ENCODE measurements at regions not wholly inside any gene's neighbourhood (a gene's known extent, or its start where the extent isn't known, plus 50 kb on each side); places are given as distances from the start of the nearest gene placed in this dataset.

DNA sequence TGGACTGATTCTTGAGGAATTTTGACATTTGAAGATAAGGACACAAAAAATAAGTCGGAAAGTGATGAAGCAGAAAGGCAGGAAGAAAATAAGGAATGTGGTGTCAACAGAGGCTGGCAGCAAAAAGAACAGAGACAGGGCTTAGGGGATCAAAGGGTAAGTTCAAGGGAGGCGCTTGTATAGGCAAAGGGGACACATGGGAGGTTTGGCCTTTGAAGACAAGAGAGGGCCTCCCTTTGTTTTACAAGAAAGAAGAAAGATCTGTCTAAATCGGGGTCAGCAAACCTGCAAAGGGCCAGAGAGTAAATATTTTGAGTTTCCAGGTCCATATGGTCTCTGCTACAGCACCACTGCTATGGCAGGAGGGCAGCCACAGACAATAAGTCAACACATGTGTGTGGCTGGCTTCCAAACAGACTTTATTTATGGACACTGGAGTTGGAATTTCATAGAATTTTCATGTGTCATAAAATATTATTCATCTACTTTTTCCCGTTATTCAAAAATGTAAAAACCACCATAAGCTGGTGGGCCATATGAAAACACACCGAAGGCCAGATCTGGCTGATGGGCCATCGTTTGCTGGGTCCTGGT is 112.0 kb upstream of the FBXL7 start:
- DNase-seq (ENCODE audit: low read depth, low spot score) = no peak
- no TSS peak for BruUV-seq (replicated peaks)
- H3K36me3 ChIP-seq (ENCODE audit: control insufficient read depth in 2 of 2, extremely low read depth in 1 of 2, insufficient read depth in 2 of 2, low read length in 2 of 2) = no peaks in the 10 kb centered on the region
- CTCF ChIA-PET = no interaction called here
- no peaks in the 10 kb centered on the region for H3K4me1 ChIP-seq (ENCODE audit: control insufficient read depth, extremely low read depth, insufficient read depth, low read length)
- H2AFZ ChIP-seq (ENCODE audit: low read depth, low read length) = no peak overlapping the region
- no peaks in the 10 kb centered on the region for H3K79me2 ChIP-seq (ENCODE audit: control insufficient read depth, insufficient read depth, low read length)
- TF ChIP-seq EZH2 (IDR thresholded peaks at IDR 0.05; ENCODE audit: borderline replicate concordance, low read depth, low read length, severe bottlenecking) (no peak), MYC (IDR thresholded peaks at IDR 0.05; ENCODE audit: low read depth, low read length) (no peak), JUN (IDR thresholded peaks at IDR 0.05; ENCODE audit: borderline replicate concordance, insufficient read depth, insufficient read length, low read depth) (no peak), POLR2A (IDR thresholded peaks at IDR 0.05; ENCODE audit: low read depth, low read length) (no peak), FOS (IDR thresholded peaks at IDR 0.05; ENCODE audit: borderline replicate concordance, insufficient read depth, low read length) (no peak), GATA2 (IDR thresholded peaks at IDR 0.05; ENCODE audit: insufficient read depth, insufficient read length, low read depth, low read length) (no peak), POLR2AphosphoS5 (IDR thresholded peaks at IDR 0.05; ENCODE audit: insufficient read depth, low read depth, low read length) (no peak)
- TF ChIP-seq, protein P1, sequence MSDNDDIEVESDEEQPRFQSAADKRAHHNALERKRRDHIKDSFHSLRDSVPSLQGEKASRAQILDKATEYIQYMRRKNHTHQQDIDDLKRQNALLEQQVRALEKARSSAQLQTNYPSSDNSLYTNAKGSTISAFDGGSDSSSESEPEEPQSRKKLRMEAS (IDR thresholded peaks at IDR 0.05; ENCODE audit: insufficient read depth, insufficient read length) = no peak
- TF ChIP-seq, protein P2, sequence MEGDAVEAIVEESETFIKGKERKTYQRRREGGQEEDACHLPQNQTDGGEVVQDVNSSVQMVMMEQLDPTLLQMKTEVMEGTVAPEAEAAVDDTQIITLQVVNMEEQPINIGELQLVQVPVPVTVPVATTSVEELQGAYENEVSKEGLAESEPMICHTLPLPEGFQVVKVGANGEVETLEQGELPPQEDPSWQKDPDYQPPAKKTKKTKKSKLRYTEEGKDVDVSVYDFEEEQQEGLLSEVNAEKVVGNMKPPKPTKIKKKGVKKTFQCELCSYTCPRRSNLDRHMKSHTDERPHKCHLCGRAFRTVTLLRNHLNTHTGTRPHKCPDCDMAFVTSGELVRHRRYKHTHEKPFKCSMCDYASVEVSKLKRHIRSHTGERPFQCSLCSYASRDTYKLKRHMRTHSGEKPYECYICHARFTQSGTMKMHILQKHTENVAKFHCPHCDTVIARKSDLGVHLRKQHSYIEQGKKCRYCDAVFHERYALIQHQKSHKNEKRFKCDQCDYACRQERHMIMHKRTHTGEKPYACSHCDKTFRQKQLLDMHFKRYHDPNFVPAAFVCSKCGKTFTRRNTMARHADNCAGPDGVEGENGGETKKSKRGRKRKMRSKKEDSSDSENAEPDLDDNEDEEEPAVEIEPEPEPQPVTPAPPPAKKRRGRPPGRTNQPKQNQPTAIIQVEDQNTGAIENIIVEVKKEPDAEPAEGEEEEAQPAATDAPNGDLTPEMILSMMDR (IDR thresholded peaks at IDR 0.05; ENCODE audit: extremely low read depth in 1 of 2, insufficient read depth in 1 of 2, low read depth in 1 of 2, low read length in 2 of 2) = no peak
- H3K27me3 ChIP-seq (ENCODE audit: control insufficient read depth in 2 of 2, insufficient read depth in 2 of 2, low read length in 2 of 2) = no peaks in the 10 kb centered on the region
- H3K9me1 ChIP-seq (replicated peaks; ENCODE audit: control insufficient read depth, extremely low read depth, insufficient read depth, low read length) = no peaks in the 10 kb centered on the region
- H4K20me1 ChIP-seq (replicated peaks; ENCODE audit: control insufficient read depth, extremely low read depth, insufficient read depth, low read length) = no peaks in the 10 kb centered on the region
- no peak overlapping the region for H3K4me2 ChIP-seq (ENCODE audit: insufficient read depth, low read length)
- H3K4me3 ChIP-seq (replicated peaks in 1 of 3; ENCODE audit: insufficient read depth in 1 of 3, low read depth in 1 of 3, low read length in 3 of 3) = no peak overlapping the region
- intact Hi-C loops (cut with micrococcal nuclease) (no loop called here), dilution Hi-C loops (cut with MboI; ENCODE audit: extremely low pct_ligation_motif_present, low sequenced_read_pairs) (no loop called here)
- no peaks in the 10 kb centered on the region for H3K9me3 ChIP-seq (replicated peaks; ENCODE audit: control insufficient read depth, insufficient read depth, low read length)
- POLR2A ChIA-PET = no interaction called here
- FAIRE-seq = no peak
- no peak overlapping the region for H3K27ac ChIP-seq (ENCODE audit: insufficient read depth, low read depth, low read length)
- H3K9ac ChIP-seq (replicated peaks; ENCODE audit: extremely low read depth, insufficient read depth, low read length) = no peak overlapping the region

All from endothelial cell of umbilical vein (primary cell).